Stimulated activated naive CD4-positive, alpha-beta T cell (primary cell): ENCODE measurements at regions not wholly inside any gene's neighbourhood (a gene's known extent, or its start where the extent isn't known, plus 50 kb on each side); places are given as distances from the start of the nearest gene placed in this dataset.

Source experiments
- DNase-seq, 6 experiments: peaks; one replicate each; lab custom pipeline; 2025; lab: John Stamatoyannopoulos, UW

GRCh38 chr12:22740656-22741355, 115.8 kb downstream of the ETNK1 start:
- no peak for DNase-seq

- DNase-seq: no peak
These were observed 118.7 kb downstream of the ETNK1 start for GRCh38 chr12:22743700-22744099.

- DNase-seq: no peak
These were observed 119.2 kb downstream of the ETNK1 start for GRCh38 chr12:22744197-22744596.

DNA sequence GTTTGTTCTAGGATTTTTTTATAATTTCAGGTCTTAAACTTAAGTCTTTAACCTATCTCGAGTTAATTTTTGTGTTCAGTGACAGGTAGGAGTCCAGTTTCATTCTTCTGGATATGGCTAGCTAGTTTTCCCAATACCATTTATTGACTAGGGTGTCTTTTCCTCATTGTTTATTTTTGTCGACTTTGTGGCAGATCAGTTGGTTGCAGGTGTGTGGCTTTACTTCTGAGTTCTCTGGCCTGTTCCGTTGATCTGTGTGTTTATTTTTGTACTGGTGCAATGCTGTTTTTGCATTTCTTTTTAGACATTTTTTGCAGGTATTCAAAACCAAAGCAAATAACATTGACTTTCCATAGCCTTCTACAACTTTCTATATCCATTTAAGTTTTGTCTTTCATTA, 121.7 kb downstream of the ETNK1 start:
- no peak for DNase-seq

DNA sequence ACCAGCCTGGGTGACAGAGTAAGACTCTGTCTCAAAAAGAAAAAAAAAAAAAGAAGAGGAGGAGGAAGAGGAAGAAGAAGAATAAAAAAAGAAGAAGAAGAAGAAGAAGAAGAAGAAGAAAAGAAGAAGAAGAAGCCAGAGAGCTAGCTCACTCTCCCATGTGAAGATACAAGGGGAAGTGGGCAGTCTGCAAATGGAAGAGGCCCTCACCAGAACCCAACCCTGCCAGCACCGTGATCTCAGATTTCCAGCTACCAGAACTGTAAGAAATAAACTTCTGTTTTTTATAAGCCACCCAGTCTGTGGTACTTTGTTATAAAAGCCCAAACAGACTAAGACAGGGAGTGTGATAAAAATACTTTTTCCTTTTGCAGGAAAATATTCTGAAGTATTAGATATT, 130.7 kb downstream of the ETNK1 start:
- no peak for DNase-seq

DNA sequence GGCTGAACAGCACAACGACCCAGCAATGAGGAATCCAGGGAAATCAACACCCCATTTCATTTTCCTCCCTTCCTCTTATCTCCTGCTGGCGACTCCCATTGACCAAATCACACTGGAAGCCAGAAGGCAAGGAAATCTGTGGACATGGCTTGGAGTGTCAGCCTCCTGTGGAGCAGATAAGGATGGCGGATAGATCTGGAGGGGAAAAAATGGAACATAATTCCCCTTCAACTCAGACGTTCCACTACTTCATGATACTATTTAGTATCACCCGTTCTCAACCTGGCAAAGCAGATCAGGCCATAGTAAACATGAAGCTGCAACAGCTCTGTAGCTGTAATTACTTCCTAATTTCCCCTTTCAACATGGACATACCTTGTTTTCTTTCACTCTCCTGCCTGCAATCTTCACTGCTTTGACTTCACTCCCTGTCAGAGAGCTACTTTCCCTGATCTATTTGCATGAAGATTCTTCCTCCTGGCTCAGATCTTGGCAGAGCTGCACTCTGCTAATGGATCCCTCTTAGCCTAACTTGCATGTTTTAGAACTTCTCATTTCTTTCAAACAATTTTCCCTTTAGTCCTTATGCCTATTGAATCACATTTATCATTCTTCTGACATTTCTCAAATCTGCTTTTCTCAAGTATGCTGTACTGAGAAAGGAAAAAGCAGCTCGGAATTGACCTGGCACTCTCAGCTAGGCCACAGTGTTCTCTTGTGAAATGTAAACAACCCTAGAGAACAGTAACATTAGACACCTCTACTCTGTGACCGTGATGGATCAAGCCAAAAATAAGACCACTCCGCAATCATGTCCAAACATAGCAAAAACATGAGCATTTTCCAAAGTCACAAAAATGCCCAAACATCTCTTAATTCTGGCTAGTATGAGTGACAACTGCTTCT, 135.1 kb downstream of the ETNK1 start:
- no peak for DNase-seq

- DNase-seq: no peak
These were observed 140.6 kb downstream of the ETNK1 start for GRCh38 chr12:22765421-22766130.

DNA sequence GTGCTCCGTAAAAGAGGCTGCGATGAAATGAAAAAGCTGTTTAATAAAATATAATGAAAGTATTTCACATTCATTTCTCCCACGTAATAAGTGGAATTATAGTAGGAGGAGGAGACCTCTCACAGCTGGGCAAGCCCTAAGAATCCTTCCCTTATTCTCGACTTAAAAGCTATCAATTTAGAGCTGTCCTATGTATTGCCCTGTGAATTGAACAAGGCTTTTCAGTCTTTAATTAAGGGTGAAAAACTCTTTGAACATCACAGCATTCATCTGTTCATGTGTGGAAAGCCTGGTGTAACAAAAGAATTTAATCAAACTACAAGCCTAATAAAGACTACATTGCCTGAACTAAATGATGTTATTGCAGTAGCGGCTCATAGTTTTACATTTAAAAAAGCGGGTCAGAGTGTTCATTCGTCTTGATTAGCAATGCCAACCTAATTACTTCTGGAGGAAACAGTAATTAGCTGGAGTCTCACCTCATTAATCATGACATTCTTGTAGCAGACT, 142.0 kb downstream of the ETNK1 start:
- no peak for DNase-seq

GRCh38 chr12:22781339-22781738, 156.4 kb downstream of the ETNK1 start:
- DNase-seq: no peak

DNA sequence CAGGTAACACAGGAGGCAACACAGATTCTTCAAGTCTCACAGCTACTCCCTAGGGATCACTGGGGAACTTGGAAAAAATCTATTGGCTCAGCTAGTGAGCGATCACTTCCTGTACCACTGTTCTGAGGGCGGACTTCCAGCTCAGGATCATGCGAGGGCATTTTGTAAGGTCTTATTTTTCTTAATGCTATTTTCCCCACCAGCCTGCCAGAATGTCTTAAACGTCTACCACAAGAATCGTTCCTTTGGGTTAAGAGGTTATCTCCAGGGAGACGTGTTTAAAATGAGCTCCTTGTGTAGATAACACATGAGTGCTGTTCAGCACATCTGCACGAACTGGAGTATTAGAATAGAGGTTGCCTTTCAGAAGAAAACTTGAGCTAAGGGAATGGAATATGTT, 162.6 kb downstream of the ETNK1 start:
- DNase-seq: no peak

GRCh38 chr12:22788913-22789312, 163.9 kb downstream of the ETNK1 start:
- no peak for DNase-seq

GRCh38 chr12:22792138-22792537, 167.2 kb downstream of the ETNK1 start:
- DNase-seq: no peak

- no peak for DNase-seq
These were observed 169.0 kb downstream of the ETNK1 start for GRCh38 chr12:22794017-22794416.

DNA sequence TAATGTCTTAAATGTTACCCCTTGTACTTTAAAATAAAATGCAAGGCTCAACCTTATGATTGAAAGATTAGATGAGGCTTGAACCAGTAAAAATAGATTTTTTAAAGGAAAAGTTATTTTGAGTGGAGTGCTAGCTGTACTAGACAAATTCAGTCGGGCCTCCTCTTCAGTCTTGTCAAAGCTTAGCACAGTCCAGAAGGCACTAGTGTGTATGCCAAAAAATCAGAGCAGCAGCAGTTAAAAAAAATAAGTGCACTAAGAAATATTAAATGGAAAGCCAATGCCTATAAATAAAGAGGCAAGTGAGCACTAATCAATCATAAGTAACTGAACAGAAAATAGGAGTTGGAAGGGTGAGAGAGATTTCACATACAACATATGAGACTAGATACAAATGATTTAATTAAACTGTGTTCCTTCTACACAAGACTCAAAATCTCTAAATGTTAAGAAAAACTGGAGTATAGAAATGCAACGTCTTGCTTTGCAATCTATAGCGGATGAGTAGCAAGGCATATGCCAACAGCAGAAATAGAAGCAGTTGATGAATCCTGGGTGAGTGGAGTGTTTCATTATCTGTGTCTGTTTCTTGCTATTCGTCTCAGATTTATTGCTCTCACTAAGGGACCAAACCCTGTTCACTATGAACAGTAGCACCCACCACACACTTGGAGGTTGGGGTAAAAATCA, 172.1 kb downstream of the ETNK1 start:
- DNase-seq: no peak

- no peak for DNase-seq
These were observed 172.7 kb downstream of the ETNK1 start for GRCh38 chr12:22797701-22798100.

GRCh38 chr12:22798116-22798515, 173.1 kb downstream of the ETNK1 start:
- no peak for DNase-seq

DNA sequence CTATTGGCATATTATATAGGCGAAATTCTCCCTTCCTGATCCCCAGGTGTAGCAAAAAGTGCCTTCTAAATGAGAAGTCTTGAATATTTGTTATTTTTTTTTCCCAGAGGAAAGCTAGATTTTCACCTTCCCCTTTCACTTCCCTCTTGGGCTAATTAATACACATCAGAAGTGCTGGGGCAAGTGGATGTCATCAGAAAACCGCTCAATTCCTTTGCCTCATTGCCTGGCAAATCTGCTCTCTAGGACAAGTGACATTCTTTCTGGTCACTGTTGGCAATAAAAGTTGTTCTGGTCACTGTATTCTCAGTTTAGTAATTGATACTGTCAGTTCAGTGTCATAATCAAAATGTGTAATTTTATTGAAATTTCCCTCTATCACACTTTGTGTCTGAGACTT, 174.5 kb downstream of the ETNK1 start:
- DNase-seq: no peak

- no peak for DNase-seq
These were observed 175.4 kb downstream of the ETNK1 start for GRCh38 chr12:22800332-22800731.

- DNase-seq: no peak
These were observed 178.1 kb downstream of the ETNK1 start for GRCh38 chr12:22802883-22803630.

- no peak for DNase-seq
These were observed 178.8 kb downstream of the ETNK1 start for GRCh38 chr12:22803725-22804124.

GRCh38 chr12:22808860-22809259, 183.9 kb downstream of the ETNK1 start:
- no peak for DNase-seq
